ENCODE measurements at regions not wholly inside any gene's neighbourhood (a gene's known extent, or its start where the extent isn't known, plus 50 kb on each side); places are given as distances from the start of the nearest gene placed in this dataset.

DNA sequence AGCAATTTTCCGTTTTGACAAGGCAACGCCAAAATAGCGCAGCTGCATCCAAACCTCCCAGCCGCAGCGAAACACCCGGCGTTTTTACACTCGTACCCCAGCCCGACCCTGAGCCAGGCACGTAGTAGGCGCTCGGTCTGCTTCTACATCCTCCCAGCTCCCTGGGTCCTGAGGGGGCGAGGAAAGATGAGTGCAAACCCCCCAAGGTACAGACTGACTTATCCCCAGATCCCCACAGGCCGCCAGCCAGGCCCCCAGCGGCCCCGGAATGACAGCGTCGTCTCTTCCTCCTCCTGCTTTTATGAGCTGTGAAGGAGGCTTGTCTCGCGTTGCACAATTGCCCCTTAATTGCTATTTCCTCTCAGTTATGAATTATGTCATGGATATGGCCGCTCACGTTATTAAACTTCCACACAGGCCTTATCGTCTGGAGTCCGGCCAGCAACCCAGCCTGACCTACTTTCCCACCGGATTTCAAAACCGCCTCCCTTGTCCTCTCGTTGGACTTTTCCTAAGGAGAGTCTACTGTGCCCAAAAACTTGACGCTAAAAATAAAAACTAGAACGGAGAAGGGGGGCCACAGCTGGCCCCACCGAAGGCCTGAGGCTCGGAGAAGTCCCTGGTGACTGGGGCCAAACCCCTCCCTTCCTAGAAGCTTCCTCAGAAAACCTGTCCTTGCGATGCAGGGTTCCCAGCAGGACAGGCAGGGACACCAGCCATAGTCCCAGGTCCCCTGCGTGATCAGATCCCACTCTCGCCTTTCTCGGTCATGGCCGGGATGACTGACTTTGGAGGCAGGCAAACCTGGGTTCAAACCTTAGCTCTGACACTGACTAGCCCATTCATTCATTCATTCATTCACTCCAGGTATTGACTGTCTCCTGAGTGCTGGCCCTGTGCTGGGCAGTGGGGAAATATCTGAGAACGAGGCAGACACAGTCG, 130.9 kb upstream of the PTPN1 start:
- DNase-seq: peak; percentile 70

GRCh38 chr20:50379991-50380696, 130.0 kb upstream of the PTPN1 start:
- DNase-seq: no peak

DNA sequence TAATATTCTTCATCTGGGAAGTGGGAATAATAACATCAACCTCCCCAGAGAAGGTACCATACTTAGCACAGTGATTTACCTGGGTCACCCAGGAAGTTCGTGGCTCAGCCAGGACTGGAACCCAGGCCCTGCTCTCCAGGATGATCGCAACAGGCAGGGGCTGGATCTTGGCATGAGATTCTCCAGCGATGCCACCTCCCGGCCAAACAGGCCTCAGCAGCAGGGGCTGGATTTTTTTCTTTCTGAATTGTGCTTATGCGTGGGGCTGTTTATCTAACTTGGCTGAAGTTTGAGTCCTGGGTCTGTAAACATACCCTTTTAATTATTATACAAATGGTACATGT, 129.5 kb upstream of the PTPN1 start:
- DNase-seq: no peak

- DNase-seq: no peak
These were observed 129.0 kb upstream of the PTPN1 start for GRCh38 chr20:50381075-50381732.

DNA sequence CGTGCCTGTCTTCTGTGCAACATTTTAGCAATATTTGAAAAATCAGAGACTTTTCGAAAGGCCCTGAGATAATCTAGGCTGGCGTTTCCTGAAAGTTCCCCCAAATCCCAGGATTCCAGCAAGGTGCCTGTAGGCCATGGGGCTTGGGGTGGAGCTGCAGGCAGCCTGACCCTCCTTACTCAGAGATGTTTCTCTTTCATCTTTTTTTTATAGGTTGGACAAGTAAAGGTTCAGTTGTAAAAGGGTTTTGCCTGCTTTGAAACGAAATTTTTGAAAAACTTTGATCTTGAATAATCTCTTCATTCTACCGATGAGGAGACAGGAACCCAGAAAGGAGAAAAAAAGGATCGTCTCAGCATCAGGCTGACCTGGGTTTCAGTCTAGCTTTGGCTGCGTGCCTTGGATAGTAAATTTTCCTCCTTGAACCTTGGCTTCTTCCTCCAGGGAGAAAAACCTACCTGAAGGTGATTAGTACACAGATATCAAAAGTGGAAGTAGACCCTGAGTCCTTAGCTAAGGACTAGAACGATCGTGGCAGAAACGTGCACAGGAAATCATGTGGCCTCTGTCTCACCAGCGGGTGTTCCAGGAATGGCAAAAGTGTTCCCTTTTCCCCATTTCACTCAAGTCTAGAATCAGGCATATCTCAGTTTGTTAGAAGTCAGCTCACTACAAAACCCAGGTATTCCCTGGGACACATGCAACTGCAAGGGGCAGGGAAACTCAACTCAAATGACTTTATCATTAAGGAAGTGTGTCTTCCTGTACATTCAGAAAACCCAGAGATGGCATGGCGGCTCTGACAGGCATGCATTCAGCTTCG, 128.2 kb upstream of the PTPN1 start:
- no peak for DNase-seq

GRCh38 chr20:50385733-50386640, 124.2 kb upstream of the PTPN1 start:
- DNase-seq: no peak

DNA sequence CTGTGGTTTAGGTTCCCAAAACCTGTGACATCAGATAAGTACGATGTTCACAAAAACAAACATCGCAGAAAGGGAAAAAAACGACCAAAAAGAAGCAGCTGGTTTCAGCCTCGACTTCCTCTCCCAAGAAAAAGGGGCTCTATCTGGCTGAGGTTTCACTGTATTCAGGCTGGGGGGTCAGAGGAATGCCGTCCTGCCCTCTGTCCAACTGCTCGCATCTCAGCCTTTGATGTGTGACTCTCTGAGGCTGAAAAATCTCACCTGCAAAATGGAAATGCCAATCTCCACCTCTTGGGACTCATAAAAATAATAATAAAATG, 123.6 kb upstream of the PTPN1 start:
- no peak for DNase-seq

- DNase-seq: no peak
These were observed 122.8 kb upstream of the PTPN1 start for GRCh38 chr20:50387218-50387995.

GRCh38 chr20:50387996-50388332, 122.2 kb upstream of the PTPN1 start:
- no peak for DNase-seq

GRCh38 chr20:50388733-50389437, 121.3 kb upstream of the PTPN1 start:
- DNase-seq: no peak

DNA sequence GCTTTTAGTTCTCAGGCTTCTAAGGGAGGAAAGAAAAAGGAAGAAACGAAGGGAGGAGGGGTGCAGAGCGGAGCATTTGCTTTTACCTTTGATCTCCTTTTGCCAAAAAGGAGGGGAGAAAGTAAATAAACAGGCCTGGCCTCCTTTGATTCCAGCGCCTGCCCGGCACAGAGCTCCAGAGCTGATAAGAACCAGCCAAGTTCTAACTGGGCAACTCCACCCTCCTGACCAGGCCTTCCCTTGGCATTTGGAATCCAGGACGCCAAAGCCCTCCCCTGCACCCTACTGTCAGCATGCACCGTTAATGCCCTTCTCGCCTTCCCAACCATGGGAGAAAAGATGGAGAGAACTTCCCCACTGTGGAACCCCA, 120.8 kb upstream of the PTPN1 start:
- no peak for DNase-seq

- no peak for DNase-seq
These were observed 120.1 kb upstream of the PTPN1 start for GRCh38 chr20:50389808-50390684.

GRCh38 chr20:50390685-50391443, 119.3 kb upstream of the PTPN1 start:
- no peak for DNase-seq

- DNase-seq: no peak
These were observed 118.6 kb upstream of the PTPN1 start for GRCh38 chr20:50391444-50392137.

DNA sequence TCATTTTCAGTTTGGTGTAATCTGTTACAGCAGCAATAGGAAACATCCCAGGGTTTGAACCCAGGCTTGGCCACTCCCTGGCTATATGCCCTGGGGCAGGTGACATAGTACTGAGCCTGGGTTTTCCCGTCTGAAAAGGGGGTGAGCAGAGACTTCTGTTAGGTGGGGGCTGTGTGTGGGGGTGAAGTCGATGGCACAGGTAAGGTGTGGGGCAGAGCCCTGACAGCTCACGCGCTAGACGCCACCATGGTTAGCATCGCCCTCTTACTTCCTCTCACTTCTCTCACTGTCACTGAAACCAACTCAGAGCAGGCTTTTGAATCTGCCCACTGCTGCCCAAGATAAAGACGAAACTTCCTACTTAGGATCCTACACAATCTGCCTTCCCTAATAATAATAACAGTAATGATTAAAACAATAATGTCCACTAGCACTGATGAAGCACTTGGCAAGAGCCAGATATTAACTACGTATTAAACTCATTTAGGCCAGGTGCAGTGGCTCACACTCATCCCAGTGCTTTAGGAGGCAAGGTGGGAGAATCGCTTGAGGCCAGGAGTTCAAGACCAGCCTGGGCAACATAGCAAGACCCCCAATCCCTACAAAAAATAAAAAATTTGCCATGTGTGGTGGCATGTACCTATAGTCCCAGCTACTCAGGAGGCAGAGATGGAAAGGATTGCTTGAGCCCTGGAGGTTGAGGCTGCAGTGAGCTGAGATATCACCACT, 117.9 kb upstream of the PTPN1 start:
- DNase-seq: no peak

DNA sequence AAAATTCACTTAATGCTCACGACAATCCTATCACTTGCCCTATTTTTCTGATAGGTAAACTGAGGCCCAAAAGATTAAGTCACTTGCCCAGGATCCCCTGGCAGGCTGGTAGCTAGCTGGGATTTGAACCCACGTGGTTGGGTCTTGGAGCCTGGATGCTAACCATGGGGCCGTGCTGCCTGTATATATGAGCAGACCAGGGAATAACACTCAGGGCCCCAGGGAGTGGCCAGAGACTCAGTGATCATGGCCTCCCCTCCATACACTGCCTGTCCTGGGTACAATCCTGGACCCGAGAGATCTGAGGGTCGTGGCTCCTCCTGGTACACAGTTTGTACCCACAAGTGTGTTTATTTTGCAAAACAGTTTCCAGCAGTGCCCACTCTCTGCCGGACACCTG, 116.9 kb upstream of the PTPN1 start:
- DNase-seq: no peak

- DNase-seq: no peak
These were observed 116.1 kb upstream of the PTPN1 start for GRCh38 chr20:50393990-50394561.
